H9 (cell line): ENCODE measurements at regions not wholly inside any gene's neighbourhood (a gene's known extent, or its start where the extent isn't known, plus 50 kb on each side); places are given as distances from the start of the nearest gene placed in this dataset.

Experiments
- DNase-seq: peaks from one replicate; pipeline ENCODE4 v3.0.0-alpha.2; 2017
- H2AFZ ChIP-seq: one replicate; pipeline ENCODE4 v1.6.1; 2013; ENCODE audit warnings: mild to moderate bottlenecking, low read length, control low read depth, moderate library complexity
- H2AK5ac ChIP-seq: 2 replicates; pipeline ENCODE4 v1.6.1; 2013; ENCODE audit warnings: low read length, control low read depth, mixed read lengths; ENCODE audit not compliant: insufficient read length
- H2BK120ac ChIP-seq: one replicate; pipeline ENCODE4 v1.6.1; 2013; ENCODE audit warnings: low read depth, mild to moderate bottlenecking, low read length, control low read depth, inconsistent platforms; ENCODE audit not compliant: poor library complexity, severe bottlenecking
- H2BK12ac ChIP-seq: 2 replicates; pipeline ENCODE4 v1.6.1; 2013; ENCODE audit warnings: low read length, control low read depth, mixed read lengths, low read depth; ENCODE audit not compliant: insufficient read length
- H2BK15ac ChIP-seq: 2 replicates; pipeline ENCODE4 v1.6.1; 2013; ENCODE audit warnings: low read depth, low read length, control low read depth
- H2BK20ac ChIP-seq: one replicate; pipeline ENCODE4 v1.6.1; 2013; ENCODE audit warnings: low read depth, mild to moderate bottlenecking, low read length, control low read depth, inconsistent platforms; ENCODE audit not compliant: poor library complexity, severe bottlenecking
- H2BK5ac ChIP-seq: 2 replicates; pipeline ENCODE4 v1.6.1; 2013; ENCODE audit warnings: low read length, control low read depth, mixed read lengths; ENCODE audit not compliant: insufficient read length
- H3K14ac ChIP-seq: 2 replicates; pipeline ENCODE4 v1.6.1; 2013; ENCODE audit warnings: low read length, control low read depth; ENCODE audit not compliant: insufficient read depth
- H3K18ac ChIP-seq: 2 replicates; pipeline ENCODE4 v1.6.1; 2013; ENCODE audit warnings: low read depth, mild to moderate bottlenecking, mixed read lengths, low read length, control low read depth; ENCODE audit not compliant: insufficient read length
- H3K23ac ChIP-seq: 2 replicates; pipeline ENCODE4 v1.6.1; 2013; ENCODE audit warnings: low read length, control low read depth, mixed read lengths, low read depth; ENCODE audit not compliant: insufficient read length
- H3K23me2 ChIP-seq: 2 replicates; pipeline ENCODE4 v1.6.1; 2013; ENCODE audit warnings: low read depth, mild to moderate bottlenecking, mixed read lengths, low read length, control low read depth; ENCODE audit not compliant: insufficient read length, poor library complexity, severe bottlenecking
- H3K27ac ChIP-seq: 2 replicates; pipeline ENCODE4 v1.5.1; 2013; ENCODE audit warnings: low read length, control low read depth, mixed read lengths, low read depth; ENCODE audit not compliant: insufficient read length
- H3K27me3 ChIP-seq: 2 replicates; pipeline ENCODE4 v1.6.1; 2013; ENCODE audit warnings: low read length, control low read depth, inconsistent platforms; ENCODE audit not compliant: insufficient read depth
- H3K4ac ChIP-seq: 2 replicates; pipeline ENCODE4 v1.6.1; 2013; ENCODE audit warnings: low read depth, mild to moderate bottlenecking, control low read depth, inconsistent platforms, low read length, moderate library complexity
- H3K4me1 ChIP-seq: 2 replicates; pipeline ENCODE4 v1.6.1; 2013; ENCODE audit warnings: low read length, control low read depth, inconsistent platforms; ENCODE audit not compliant: insufficient read depth
- H3K4me2 ChIP-seq: 2 replicates; pipeline ENCODE4 v1.6.1; 2013; ENCODE audit warnings: low read length, control low read depth, mixed read lengths; ENCODE audit not compliant: insufficient read length, insufficient read depth
- H3K56ac ChIP-seq: 2 replicates; pipeline ENCODE4 v1.6.1; 2013; ENCODE audit warnings: low read depth, mild to moderate bottlenecking, mixed read lengths, low read length, control low read depth; ENCODE audit not compliant: insufficient read length
- H3K79me1 ChIP-seq: 2 replicates; pipeline ENCODE4 v1.6.1; 2013; ENCODE audit warnings: low read depth, mild to moderate bottlenecking, moderate library complexity, low read length, control low read depth, inconsistent platforms; ENCODE audit not compliant: insufficient read depth, poor library complexity, severe bottlenecking
- H3K79me2 ChIP-seq: 2 replicates; pipeline ENCODE4 v1.6.1; 2013; ENCODE audit warnings: low read length, control low read depth, inconsistent platforms; ENCODE audit not compliant: insufficient read depth
- H3K9ac ChIP-seq: 2 replicates; pipeline ENCODE4 v1.6.1; 2013; ENCODE audit warnings: low read length, control low read depth, mixed read lengths; ENCODE audit not compliant: insufficient read length; ENCODE audit errors: extremely low read depth
- H3K9me3 ChIP-seq: one replicate; pipeline ENCODE4 v1.6.1; 2013; ENCODE audit warnings: low read depth, low read length, inconsistent platforms; ENCODE audit not compliant: control insufficient read depth
- H3T11ph ChIP-seq: one replicate; pipeline ENCODE4 v1.6.1; 2013; ENCODE audit warnings: mild to moderate bottlenecking, low read length, control low read depth, inconsistent platforms
- H4K20me1 ChIP-seq: one replicate; pipeline ENCODE4 v1.6.1; 2013; ENCODE audit not compliant: control insufficient read depth, insufficient read length, insufficient read depth
- H4K5ac ChIP-seq: 2 replicates; pipeline ENCODE4 v1.6.1; 2013; ENCODE audit warnings: low read depth, mild to moderate bottlenecking, mixed read lengths, low read length, control low read depth; ENCODE audit not compliant: insufficient read length
- H4K8ac ChIP-seq: replicated peaks from 2 replicates; pipeline ENCODE4 v1.6.1; 2013; ENCODE audit warnings: low read length, control low read depth, mixed read lengths, low read depth; ENCODE audit not compliant: insufficient read length
- H4K91ac ChIP-seq: 2 replicates; pipeline ENCODE4 v1.6.1; 2013; ENCODE audit warnings: low read depth, mild to moderate bottlenecking, moderate library complexity, mixed read lengths, low read length, control low read depth; ENCODE audit not compliant: insufficient read length
- H3K27ac Mint-ChIP-seq, 3 experiments: 2 replicates in 2 of 3; 3 replicates in 1 of 3; pipeline ENCODE4 v1.8.0; 2020 to 2021; ENCODE audit warnings: mixed read lengths in 3 of 3, mild to moderate bottlenecking in 1 of 3, moderate library complexity in 1 of 3
- H3K27me3 Mint-ChIP-seq: 2 replicates; pipeline ENCODE4 v1.8.0; 2021; ENCODE audit warnings: low read depth, mild to moderate bottlenecking, moderate library complexity, mixed read lengths
- H3K36me3 Mint-ChIP-seq, 3 experiments: 2 replicates in 2 of 3; 3 replicates in 1 of 3; pipeline ENCODE4 v1.8.0; 2020 to 2021; ENCODE audit warnings: low read depth in 3 of 3, mixed read lengths in 3 of 3; ENCODE audit not compliant: insufficient read depth in 1 of 3
- H3K4me1 Mint-ChIP-seq, 2 experiments: 2 replicates each; pipeline ENCODE4 v1.8.0; 2020; ENCODE audit warnings: mixed read lengths in 2 of 2
- H3K4me3 Mint-ChIP-seq, 2 experiments: 2 replicates in 1 of 2; 3 replicates in 1 of 2; pipeline ENCODE4 v1.8.0; 2020 to 2021; ENCODE audit warnings: mild to moderate bottlenecking in 2 of 2, mixed read lengths in 2 of 2, moderate library complexity in 1 of 2
- H3K9me3 Mint-ChIP-seq, 2 experiments: 2 replicates in 1 of 2; 3 replicates in 1 of 2; pipeline ENCODE4 v1.8.0; 2020; ENCODE audit warnings: mild to moderate bottlenecking in 2 of 2, mixed read lengths in 2 of 2, moderate library complexity in 1 of 2
- WGBS: extraction: QIAGEN DNeasy Blood & Tissue Kit; methylation state at CpG from one replicate; pipeline ENCODE4 v1.1.7; 2013; ENCODE audit warnings: missing lambda C conversion rate, low lambda C conversion rate, mixed read lengths; ENCODE audit not compliant: insufficient read length; ENCODE audit errors: extremely low coverage; 5-methylcytosine and 5-hydroxymethylcytosine counted together
- TF ChIP-seq, protein P1 (sequence below): fragments of 200-600 bp; sonication (generic); conservative IDR thresholded peaks from 3 replicates; pipeline ENCODE4 v1.8.0; 2021; ENCODE audit warnings: antibody characterized with exemption, mild to moderate bottlenecking

DNA sequence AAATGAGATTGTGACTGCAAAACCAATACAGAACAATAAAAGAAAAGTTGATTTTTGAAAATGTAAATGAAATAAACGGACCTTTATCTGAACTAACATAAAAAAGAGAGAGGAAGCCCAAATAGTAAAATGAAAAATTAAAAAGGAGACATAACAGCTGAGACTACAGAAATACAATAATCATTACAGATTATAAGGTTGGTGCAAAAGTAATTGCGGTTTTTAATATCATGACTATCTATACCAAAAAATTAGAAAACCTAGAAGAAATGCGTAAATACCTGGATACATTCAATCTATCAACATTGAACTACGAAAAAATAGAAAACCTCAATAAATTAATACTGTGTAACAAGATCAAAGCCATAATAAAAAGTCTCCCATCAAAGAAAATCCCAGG lies 71.9 kb upstream of the SLCO6A1 start:
- H3K23ac ChIP-seq, result no peak overlapping the region
- no peaks in the 10 kb centered on the region for H4K20me1 ChIP-seq
- H3K79me1 ChIP-seq, result no peaks in the 10 kb centered on the region
- no peak overlapping the region for H2AK5ac ChIP-seq
- no peak overlapping the region for H2BK12ac ChIP-seq
- H3K9me3 ChIP-seq, result no peaks in the 10 kb centered on the region
- DNase-seq, result no peak
- no peak overlapping the region for H3K9ac ChIP-seq
- H2BK5ac ChIP-seq, result no peak overlapping the region
- H3K14ac ChIP-seq, result no peak overlapping the region
- H4K8ac ChIP-seq, result no peak overlapping the region
- H3K27ac Mint-ChIP-seq, result no peak overlapping the region
- no peaks in the 10 kb centered on the region for H3K36me3 Mint-ChIP-seq
- H3K4me3 Mint-ChIP-seq, result no peak overlapping the region
- H3K18ac ChIP-seq, result no peak overlapping the region
- H3K9me3 Mint-ChIP-seq, result no peaks in the 10 kb centered on the region
- no peaks in the 10 kb centered on the region for H3K4me1 ChIP-seq
- no peak overlapping the region for H3K56ac ChIP-seq
- H2BK15ac ChIP-seq, result no peak overlapping the region
- H3K27me3 ChIP-seq, result no peaks in the 10 kb centered on the region
- no peak overlapping the region for H3K4ac ChIP-seq
- peaks cover 0 to 4% of the 10 kb centered on the region in 2 experiments; a peak in 1 of 4 replicates for H3K4me1 Mint-ChIP-seq
- H4K5ac ChIP-seq, result no peak overlapping the region
- no peak overlapping the region for H3K4me2 ChIP-seq
- H3K79me2 ChIP-seq, result no peaks in the 10 kb centered on the region
- no peak overlapping the region for H3T11ph ChIP-seq
- TF ChIP-seq, protein P1, sequence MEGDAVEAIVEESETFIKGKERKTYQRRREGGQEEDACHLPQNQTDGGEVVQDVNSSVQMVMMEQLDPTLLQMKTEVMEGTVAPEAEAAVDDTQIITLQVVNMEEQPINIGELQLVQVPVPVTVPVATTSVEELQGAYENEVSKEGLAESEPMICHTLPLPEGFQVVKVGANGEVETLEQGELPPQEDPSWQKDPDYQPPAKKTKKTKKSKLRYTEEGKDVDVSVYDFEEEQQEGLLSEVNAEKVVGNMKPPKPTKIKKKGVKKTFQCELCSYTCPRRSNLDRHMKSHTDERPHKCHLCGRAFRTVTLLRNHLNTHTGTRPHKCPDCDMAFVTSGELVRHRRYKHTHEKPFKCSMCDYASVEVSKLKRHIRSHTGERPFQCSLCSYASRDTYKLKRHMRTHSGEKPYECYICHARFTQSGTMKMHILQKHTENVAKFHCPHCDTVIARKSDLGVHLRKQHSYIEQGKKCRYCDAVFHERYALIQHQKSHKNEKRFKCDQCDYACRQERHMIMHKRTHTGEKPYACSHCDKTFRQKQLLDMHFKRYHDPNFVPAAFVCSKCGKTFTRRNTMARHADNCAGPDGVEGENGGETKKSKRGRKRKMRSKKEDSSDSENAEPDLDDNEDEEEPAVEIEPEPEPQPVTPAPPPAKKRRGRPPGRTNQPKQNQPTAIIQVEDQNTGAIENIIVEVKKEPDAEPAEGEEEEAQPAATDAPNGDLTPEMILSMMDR, result no peak
- H3K27me3 Mint-ChIP-seq, result no peaks in the 10 kb centered on the region
- H2BK120ac ChIP-seq, result no peak overlapping the region
- WGBS, result no CpG with 5 or more reads among the region's 4 CpGs
- H3K23me2 ChIP-seq, result no peaks in the 10 kb centered on the region
- H2BK20ac ChIP-seq, result no peak overlapping the region
- H4K91ac ChIP-seq, result no peak overlapping the region
- no peak overlapping the region for H2AFZ ChIP-seq
- H3K27ac ChIP-seq, result no peak overlapping the region
